GM12878 (cell line): ENCODE measurements at regions not wholly inside any gene's neighbourhood (a gene's known extent, or its start where the extent isn't known, plus 50 kb on each side); places are given as distances from the start of the nearest gene placed in this dataset.

Experiments
- ATAC-seq: fragments of 200-7000 bp; cut with Tn5 transposase; 3 replicates; pipeline ENCODE4 v1.9.1; 2020; ENCODE audit warnings: mild to moderate bottlenecking, moderate library complexity
- BruUV-seq: library from RNA; stranded (reverse); fragments of 400-500 nt; replicated peaks from 2 replicates; lab custom pipeline; 2021; lab: Mats Ljungman, UMichigan
- CTCF ChIA-PET: fragments of 300-600 bp; sonication (Branson Sonifier 250); formaldehyde crosslinking; extraction: SDS; loops from one replicate; lab custom pipeline; 2021; ENCODE audit warnings: inconsistent platforms; lab: Yijun Ruan, JAX
- POLR2A ChIA-PET: fragments of 350-600 bp; formaldehyde crosslinking; extraction: SDS; loops from one replicate; lab custom pipeline; 2021; ENCODE audit warnings: inconsistent platforms; lab: Charles Lee
- RAD21 ChIA-PET: fragments of 300-600 bp; sonication (Branson Sonifier 250); formaldehyde crosslinking; loops from one replicate; lab custom pipeline; 2023; ENCODE audit warnings: antibody characterized with exemption; ENCODE audit not compliant: unreplicated experiment; lab: Charles Lee
- SMC1A ChIA-PET: fragments of 300-600 bp; sonication (Branson Sonifier 250); formaldehyde crosslinking; loops from one replicate; lab custom pipeline; 2023; ENCODE audit not compliant: unreplicated experiment, uncharacterized antibody; lab: Charles Lee
- DNase-seq: peaks from one replicate; pipeline ENCODE4 v3.0.0-alpha.2; 2011; ENCODE audit warnings: low read depth, low spot score
- FAIRE-seq: peaks from 3 replicates; lab custom pipeline; 2011; peaks lifted over from hg19 to GRCh38; lab: Jason Lieb, UNC
- H2AFZ ChIP-seq: 2 replicates; pipeline ENCODE4 v1.6.0; 2011; ENCODE audit warnings: low read depth, low read length, control low read depth; ENCODE audit not compliant: control insufficient read depth
- H3K27ac ChIP-seq: 2 replicates; pipeline ENCODE4 v1.5.1; 2011; ENCODE audit warnings: control low read depth; ENCODE audit not compliant: control insufficient read depth, insufficient read depth
- H3K27me3 ChIP-seq, 2 experiments: replicated peaks in 1 of 2; 2 replicates each; pipeline versions ENCODE4 v1.6.0 to v1.6.1; 2011; ENCODE audit warnings: low read length in 1 of 2; ENCODE audit not compliant: control insufficient read depth in 2 of 2, insufficient read depth in 2 of 2
- H3K36me3 ChIP-seq, 2 experiments: 2 replicates each; pipeline ENCODE4 v1.5.1; 2011; ENCODE audit warnings: low read length in 1 of 2; ENCODE audit not compliant: control insufficient read depth in 2 of 2, insufficient read depth in 2 of 2
- H3K4me1 ChIP-seq: 2 replicates; pipeline ENCODE4 v1.6.1; 2011; ENCODE audit warnings: mild to moderate bottlenecking, low read length, moderate library complexity, mixed read lengths; ENCODE audit not compliant: control insufficient read depth, insufficient read depth
- H3K4me2 ChIP-seq: 2 replicates; pipeline ENCODE4 v1.6.0; 2011; ENCODE audit warnings: control low read depth; ENCODE audit not compliant: control insufficient read depth, insufficient read depth
- H3K4me3 ChIP-seq: fragments of 200-600 bp; sonication (generic); 2 replicates; pipeline ENCODE4 v1.5.1; 2016
- H3K79me2 ChIP-seq: 2 replicates; pipeline ENCODE4 v1.6.0; 2011; ENCODE audit warnings: low read length; ENCODE audit not compliant: control insufficient read depth, insufficient read depth
- H3K9ac ChIP-seq: 2 replicates; pipeline ENCODE4 v1.8.0; 2011; ENCODE audit warnings: low read length, control low read depth, mixed read lengths; ENCODE audit not compliant: control insufficient read depth, insufficient read depth
- H3K9me3 ChIP-seq: replicated peaks from 3 replicates; pipeline ENCODE4 v1.5.1; 2011; ENCODE audit warnings: mild to moderate bottlenecking, low read length; ENCODE audit not compliant: control insufficient read depth, insufficient read depth
- H4K20me1 ChIP-seq: 2 replicates; pipeline ENCODE4 v1.6.0; 2011; ENCODE audit not compliant: control insufficient read depth, insufficient read depth
- CEBPB ChIP-seq, 2 experiments: fragments of 150-350 bp in 1 of 2; IDR thresholded peaks; 2 replicates each; pipeline ENCODE4 v1.6.1; 2012 to 2014; ENCODE audit warnings: low read depth in 2 of 2, low read length in 2 of 2, borderline replicate concordance in 1 of 2, inconsistent platforms in 1 of 2
- CEBPZ ChIP-seq: fragments of 150-350 bp; IDR thresholded peaks from 2 replicates; pipeline ENCODE4 v1.6.1; 2016; ENCODE audit warnings: low read depth, low read length
- CHD2 ChIP-seq: IDR thresholded peaks from 2 replicates; pipeline ENCODE4 v1.6.1; 2011; ENCODE audit warnings: low read depth, low read length, improper control_type of control experiment, borderline replicate concordance
- CUX1 ChIP-seq: IDR thresholded peaks from 2 replicates; pipeline ENCODE4 v1.6.1; 2012; ENCODE audit warnings: improper control_type of control experiment, low read depth, low read length; ENCODE audit not compliant: insufficient replicate concordance
- SMAD1 ChIP-seq: fragments of 450-650 bp; IDR thresholded peaks from 2 replicates; pipeline ENCODE4 v1.6.1; 2018; ENCODE audit warnings: mild to moderate bottlenecking, low read depth; ENCODE audit not compliant: partially characterized antibody
- STAT1 ChIP-seq: fragments of 450-650 bp; conservative IDR thresholded peaks from 2 replicates; pipeline ENCODE4 v1.6.1; 2014; ENCODE audit warnings: antibody characterized with exemption, mild to moderate bottlenecking
- SUPT20H ChIP-seq: IDR thresholded peaks from 2 replicates; pipeline ENCODE4 v1.6.1; 2011; ENCODE audit warnings: low read depth, mild to moderate bottlenecking, low read length, moderate library complexity, borderline replicate concordance; ENCODE audit not compliant: control insufficient read depth
- TAF1 ChIP-seq: IDR thresholded peaks from 2 replicates; pipeline ENCODE4 v1.6.1; 2011; ENCODE audit warnings: mild to moderate bottlenecking, low read depth, low read length, borderline replicate concordance
- ZBTB11 ChIP-seq: fragments of 450-650 bp; formaldehyde crosslinking; IDR thresholded peaks from 2 replicates; pipeline ENCODE4 v1.5.0; 2022; ENCODE audit warnings: mild to moderate bottlenecking, missing genetic modification characterization
- WGBS: methylation state at CpG from one replicate; pipeline ENCODE4 v1.1.6; 2016; ENCODE audit warnings: low lambda C conversion rate; ENCODE audit not compliant: insufficient replicate concordance, insufficient coverage; ENCODE audit errors: missing lambda C conversion rate; 5-methylcytosine and 5-hydroxymethylcytosine counted together
- in situ Hi-C: fragments of 300-500 bp; cut with MboI; formaldehyde crosslinking; loops from 9 replicates; pipeline ENCODE4 v1.14.3; 2018; ENCODE audit warnings: mixed read lengths
- intact Hi-C: fragments of 100-400 bp; cut with micrococcal nuclease; formaldehyde crosslinking; loops from one replicate; pipeline ENCODE4 v1.14.2; 2022; ENCODE audit not compliant: unreplicated experiment

GRCh38 chr3:1609416-1609815 is 489.2 kb upstream of the CNTN4 start:
- DNase-seq (no peak), ATAC-seq (no peak), FAIRE-seq (no peak)
- POLR2A ChIA-PET = no interaction called here
- Histone ChIP-seq H3K27ac (no peak overlapping the region), H4K20me1 (no peaks in the 10 kb centered on the region), H3K9me3 (no peaks in the 10 kb centered on the region), H3K4me2 (no peak overlapping the region), H3K9ac (no peak overlapping the region), H3K4me1 (no peaks in the 10 kb centered on the region), H2AFZ (no peak overlapping the region), H3K79me2 (no peaks in the 10 kb centered on the region), H3K27me3 (no peaks in the 10 kb centered on the region), H3K36me3 (no peaks in the 10 kb centered on the region), H3K4me3 (no peak overlapping the region)
- in situ Hi-C loops (no loop called here), intact Hi-C loops (no loop called here)
- CTCF ChIA-PET = no interaction called here
- RAD21 ChIA-PET = no interaction called here
- BruUV-seq = no TSS peak
- SMC1A ChIA-PET = no interaction called here
- WGBS = 0% methylated on average over 1 of the region's 1 CpG
- TF ChIP-seq ZBTB11 (CRISPR knock-in tag) (no peak), TAF1 (no peak), CEBPZ (no peak), CUX1 (no peak), SMAD1 (no peak), STAT1 (no peak), CHD2 (no peak), SUPT20H (no peak), CEBPB (IDR thresholded peaks at IDR 0.05; ENCODE audit: borderline replicate concordance in 1 of 2, low read depth in 2 of 2, low read length in 2 of 2) (no peak)
